AG09319 (cell line): ENCODE measurements at regions not wholly inside any gene's neighbourhood (a gene's known extent, or its start where the extent isn't known, plus 50 kb on each side); places are given as distances from the start of the nearest gene placed in this dataset.

Source experiments
- DNase-seq: peaks from one replicate; pipeline ENCODE4 v3.0.0-alpha.2; 2010; ENCODE audit warnings: low read depth; ENCODE audit errors: extremely low read depth
- CTCF ChIP-seq: IDR thresholded peaks from 2 replicates; pipeline ENCODE4 v1.5.1; 2011; ENCODE audit warnings: low read depth, mild to moderate bottlenecking, inconsistent platforms, low read length, moderate library complexity

- DNase-seq = no peak
- TF ChIP-seq CTCF = no peak
These were observed 376.5 kb upstream of the CDH5 start for GRCh38 chr16:65989861-65990604.

GRCh38 chr16:65988024-65988595 lies 378.4 kb upstream of the CDH5 start:
- DNase-seq = no peak
- TF ChIP-seq CTCF = no peak

GRCh38 chr16:65984296-65984695 lies 382.2 kb upstream of the CDH5 start:
- no peak for DNase-seq
- no peak for TF ChIP-seq CTCF

- DNase-seq = no peak
- TF ChIP-seq CTCF = no peak
These were observed 385.4 kb upstream of the CDH5 start for GRCh38 chr16:65981057-65981456.

- peak; percentile 25 for DNase-seq
- no peak for TF ChIP-seq CTCF
These were observed 391.3 kb upstream of the CDH5 start for GRCh38 chr16:65975049-65975708.

GRCh38 chr16:65967376-65967775 lies 399.1 kb upstream of the CDH5 start:
- no peak for DNase-seq
- TF ChIP-seq CTCF = no peak

GRCh38 chr16:65965628-65966027 lies 400.9 kb upstream of the CDH5 start:
- TF ChIP-seq CTCF = no peak
- DNase-seq = no peak
